ENCODE measurements at regions not wholly inside any gene's neighbourhood (a gene's known extent, or its start where the extent isn't known, plus 50 kb on each side); places are given as distances from the start of the nearest gene placed in this dataset.

DNA sequence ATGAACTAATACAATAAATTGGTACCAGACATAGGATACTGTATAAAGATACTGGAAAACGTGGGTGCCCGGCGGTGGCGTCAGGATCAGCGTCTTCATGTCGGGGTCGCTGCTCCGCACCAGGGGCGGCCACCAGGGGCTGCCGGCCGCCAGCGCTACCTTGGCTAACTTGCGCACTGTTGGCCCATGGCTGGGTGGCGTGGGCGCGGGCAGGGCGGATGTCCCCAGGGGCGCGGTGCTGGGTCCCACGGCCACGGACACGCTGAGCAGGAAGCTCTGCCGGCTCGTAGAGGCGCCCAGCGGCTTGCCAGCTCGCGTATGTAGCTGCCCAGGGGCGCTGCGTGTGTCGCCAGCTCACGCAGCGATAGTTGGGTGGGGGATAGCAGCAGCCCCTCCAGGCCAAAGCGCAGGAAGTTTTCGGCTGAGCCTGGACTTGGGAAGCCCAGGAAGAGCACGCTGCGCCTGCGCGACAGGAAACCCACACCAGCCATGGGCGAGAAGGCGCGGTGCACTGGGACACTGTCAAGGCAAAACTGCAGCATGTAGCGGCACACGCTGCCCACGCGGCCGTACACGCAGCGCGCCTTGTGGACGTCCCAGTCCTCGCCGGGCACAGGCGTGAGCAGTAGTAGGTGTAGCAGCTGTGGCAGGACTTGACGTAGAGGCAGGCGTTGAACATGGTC lies 299.9 kb downstream of the CCDC74A start (continued):
- TF ChIP-seq, protein P1, sequence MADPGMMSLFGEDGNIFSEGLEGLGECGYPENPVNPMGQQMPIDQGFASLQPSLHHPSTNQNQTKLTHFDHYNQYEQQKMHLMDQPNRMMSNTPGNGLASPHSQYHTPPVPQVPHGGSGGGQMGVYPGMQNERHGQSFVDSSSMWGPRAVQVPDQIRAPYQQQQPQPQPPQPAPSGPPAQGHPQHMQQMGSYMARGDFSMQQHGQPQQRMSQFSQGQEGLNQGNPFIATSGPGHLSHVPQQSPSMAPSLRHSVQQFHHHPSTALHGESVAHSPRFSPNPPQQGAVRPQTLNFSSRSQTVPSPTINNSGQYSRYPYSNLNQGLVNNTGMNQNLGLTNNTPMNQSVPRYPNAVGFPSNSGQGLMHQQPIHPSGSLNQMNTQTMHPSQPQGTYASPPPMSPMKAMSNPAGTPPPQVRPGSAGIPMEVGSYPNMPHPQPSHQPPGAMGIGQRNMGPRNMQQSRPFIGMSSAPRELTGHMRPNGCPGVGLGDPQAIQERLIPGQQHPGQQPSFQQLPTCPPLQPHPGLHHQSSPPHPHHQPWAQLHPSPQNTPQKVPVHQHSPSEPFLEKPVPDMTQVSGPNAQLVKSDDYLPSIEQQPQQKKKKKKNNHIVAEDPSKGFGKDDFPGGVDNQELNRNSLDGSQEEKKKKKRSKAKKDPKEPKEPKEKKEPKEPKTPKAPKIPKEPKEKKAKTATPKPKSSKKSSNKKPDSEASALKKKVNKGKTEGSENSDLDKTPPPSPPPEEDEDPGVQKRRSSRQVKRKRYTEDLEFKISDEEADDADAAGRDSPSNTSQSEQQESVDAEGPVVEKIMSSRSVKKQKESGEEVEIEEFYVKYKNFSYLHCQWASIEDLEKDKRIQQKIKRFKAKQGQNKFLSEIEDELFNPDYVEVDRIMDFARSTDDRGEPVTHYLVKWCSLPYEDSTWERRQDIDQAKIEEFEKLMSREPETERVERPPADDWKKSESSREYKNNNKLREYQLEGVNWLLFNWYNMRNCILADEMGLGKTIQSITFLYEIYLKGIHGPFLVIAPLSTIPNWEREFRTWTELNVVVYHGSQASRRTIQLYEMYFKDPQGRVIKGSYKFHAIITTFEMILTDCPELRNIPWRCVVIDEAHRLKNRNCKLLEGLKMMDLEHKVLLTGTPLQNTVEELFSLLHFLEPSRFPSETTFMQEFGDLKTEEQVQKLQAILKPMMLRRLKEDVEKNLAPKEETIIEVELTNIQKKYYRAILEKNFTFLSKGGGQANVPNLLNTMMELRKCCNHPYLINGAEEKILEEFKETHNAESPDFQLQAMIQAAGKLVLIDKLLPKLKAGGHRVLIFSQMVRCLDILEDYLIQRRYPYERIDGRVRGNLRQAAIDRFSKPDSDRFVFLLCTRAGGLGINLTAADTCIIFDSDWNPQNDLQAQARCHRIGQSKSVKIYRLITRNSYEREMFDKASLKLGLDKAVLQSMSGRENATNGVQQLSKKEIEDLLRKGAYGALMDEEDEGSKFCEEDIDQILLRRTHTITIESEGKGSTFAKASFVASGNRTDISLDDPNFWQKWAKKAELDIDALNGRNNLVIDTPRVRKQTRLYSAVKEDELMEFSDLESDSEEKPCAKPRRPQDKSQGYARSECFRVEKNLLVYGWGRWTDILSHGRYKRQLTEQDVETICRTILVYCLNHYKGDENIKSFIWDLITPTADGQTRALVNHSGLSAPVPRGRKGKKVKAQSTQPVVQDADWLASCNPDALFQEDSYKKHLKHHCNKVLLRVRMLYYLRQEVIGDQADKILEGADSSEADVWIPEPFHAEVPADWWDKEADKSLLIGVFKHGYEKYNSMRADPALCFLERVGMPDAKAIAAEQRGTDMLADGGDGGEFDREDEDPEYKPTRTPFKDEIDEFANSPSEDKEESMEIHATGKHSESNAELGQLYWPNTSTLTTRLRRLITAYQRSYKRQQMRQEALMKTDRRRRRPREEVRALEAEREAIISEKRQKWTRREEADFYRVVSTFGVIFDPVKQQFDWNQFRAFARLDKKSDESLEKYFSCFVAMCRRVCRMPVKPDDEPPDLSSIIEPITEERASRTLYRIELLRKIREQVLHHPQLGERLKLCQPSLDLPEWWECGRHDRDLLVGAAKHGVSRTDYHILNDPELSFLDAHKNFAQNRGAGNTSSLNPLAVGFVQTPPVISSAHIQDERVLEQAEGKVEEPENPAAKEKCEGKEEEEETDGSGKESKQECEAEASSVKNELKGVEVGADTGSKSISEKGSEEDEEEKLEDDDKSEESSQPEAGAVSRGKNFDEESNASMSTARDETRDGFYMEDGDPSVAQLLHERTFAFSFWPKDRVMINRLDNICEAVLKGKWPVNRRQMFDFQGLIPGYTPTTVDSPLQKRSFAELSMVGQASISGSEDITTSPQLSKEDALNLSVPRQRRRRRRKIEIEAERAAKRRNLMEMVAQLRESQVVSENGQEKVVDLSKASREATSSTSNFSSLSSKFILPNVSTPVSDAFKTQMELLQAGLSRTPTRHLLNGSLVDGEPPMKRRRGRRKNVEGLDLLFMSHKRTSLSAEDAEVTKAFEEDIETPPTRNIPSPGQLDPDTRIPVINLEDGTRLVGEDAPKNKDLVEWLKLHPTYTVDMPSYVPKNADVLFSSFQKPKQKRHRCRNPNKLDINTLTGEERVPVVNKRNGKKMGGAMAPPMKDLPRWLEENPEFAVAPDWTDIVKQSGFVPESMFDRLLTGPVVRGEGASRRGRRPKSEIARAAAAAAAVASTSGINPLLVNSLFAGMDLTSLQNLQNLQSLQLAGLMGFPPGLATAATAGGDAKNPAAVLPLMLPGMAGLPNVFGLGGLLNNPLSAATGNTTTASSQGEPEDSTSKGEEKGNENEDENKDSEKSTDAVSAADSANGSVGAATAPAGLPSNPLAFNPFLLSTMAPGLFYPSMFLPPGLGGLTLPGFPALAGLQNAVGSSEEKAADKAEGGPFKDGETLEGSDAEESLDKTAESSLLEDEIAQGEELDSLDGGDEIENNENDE (IDR thresholded peaks at IDR 0.05; ENCODE audit: insufficient replicate concordance, low read length), result no peak
- TF ChIP-seq POU5F1 (IDR thresholded peaks at IDR 0.05; ENCODE audit: low read depth, low read length) (no peak), SP2 (IDR thresholded peaks at IDR 0.05; ENCODE audit: low read length) (no peak), SP4 (IDR thresholded peaks at IDR 0.05; ENCODE audit: low read length) (no peak), EP300 (IDR thresholded peaks at IDR 0.05; ENCODE audit: borderline replicate concordance in 1 of 2, low read depth in 2 of 2, low read length in 2 of 2) (no peak), RBBP5 (IDR thresholded peaks at IDR 0.05; ENCODE audit: borderline replicate concordance, low read depth, low read length) (no peak)
- TF ChIP-seq, protein P2, sequence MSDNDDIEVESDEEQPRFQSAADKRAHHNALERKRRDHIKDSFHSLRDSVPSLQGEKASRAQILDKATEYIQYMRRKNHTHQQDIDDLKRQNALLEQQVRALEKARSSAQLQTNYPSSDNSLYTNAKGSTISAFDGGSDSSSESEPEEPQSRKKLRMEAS (IDR thresholded peaks at IDR 0.05), result no peak
- TF ChIP-seq, protein P3, sequence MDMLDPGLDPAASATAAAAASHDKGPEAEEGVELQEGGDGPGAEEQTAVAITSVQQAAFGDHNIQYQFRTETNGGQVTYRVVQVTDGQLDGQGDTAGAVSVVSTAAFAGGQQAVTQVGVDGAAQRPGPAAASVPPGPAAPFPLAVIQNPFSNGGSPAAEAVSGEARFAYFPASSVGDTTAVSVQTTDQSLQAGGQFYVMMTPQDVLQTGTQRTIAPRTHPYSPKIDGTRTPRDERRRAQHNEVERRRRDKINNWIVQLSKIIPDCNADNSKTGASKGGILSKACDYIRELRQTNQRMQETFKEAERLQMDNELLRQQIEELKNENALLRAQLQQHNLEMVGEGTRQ (IDR thresholded peaks at IDR 0.05; ENCODE audit: low read length), result no peak
